Right forelimb (tissue), 1 donor: ENCODE measurements at regions not wholly inside any gene's neighbourhood (a gene's known extent, or its start where the extent isn't known, plus 50 kb on each side); places are given as distances from the start of the nearest gene placed in this dataset.

ENCODE experiments used
- DNase-seq: peaks from one replicate; pipeline ENCODE4 v3.0.0-alpha.2; 2018

DNA sequence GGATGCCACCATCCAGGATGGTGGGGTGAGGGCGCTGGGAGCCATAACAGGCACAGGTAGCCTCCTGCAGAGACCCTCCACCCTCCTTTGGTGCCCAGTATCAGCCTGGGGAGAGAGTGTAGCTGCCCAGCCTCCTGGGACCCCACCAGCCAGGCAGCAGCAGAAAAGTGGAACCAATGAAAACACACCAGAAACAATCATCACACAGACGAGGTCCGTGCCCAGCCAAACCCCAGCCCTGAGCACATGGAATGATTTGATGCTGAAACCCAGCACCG lies 285.1 kb downstream of the PTPRU start:
- no peak for DNase-seq

DNA sequence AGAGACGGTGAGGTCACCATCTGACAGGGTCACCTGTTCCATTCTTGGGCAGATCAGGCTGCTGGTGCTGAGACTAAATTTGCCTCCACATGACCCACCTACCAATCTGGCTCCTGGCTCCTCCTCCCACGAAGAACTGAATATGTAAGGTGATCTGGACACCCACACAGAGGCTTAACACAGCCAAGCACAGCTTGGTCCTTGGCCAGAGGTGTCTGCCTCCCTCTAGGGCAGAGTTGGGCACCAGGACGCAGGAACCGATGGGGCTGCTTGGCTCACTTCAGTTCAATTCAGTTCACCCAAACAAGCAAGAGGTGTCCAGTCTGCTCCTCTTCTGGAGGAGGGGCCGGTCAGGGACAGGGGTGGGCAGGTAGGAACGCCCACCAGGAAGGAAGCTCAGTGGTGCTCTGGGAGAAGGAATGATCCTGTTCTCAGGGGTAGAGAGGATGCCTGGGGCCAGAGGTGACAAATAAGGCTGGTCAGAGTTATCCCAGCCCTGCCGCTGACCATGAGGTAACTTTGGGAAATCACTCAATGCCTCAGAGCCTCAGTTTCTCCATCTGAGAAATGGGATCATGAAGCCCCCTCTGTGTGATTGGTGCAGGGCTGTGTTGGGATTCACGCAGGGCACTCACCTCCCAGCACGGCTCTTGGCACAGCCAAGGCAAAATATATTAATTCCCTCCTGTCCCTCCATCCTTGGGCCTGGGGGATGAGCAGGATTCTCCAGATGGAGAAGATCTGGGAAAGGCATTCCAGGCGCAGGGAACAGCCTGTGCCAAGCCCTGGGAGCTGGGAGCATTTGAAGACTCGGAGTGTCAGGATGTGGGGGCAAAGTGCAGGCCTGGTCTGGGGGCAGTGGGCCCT lies 284.5 kb downstream of the PTPRU start:
- no peak for DNase-seq

DNA sequence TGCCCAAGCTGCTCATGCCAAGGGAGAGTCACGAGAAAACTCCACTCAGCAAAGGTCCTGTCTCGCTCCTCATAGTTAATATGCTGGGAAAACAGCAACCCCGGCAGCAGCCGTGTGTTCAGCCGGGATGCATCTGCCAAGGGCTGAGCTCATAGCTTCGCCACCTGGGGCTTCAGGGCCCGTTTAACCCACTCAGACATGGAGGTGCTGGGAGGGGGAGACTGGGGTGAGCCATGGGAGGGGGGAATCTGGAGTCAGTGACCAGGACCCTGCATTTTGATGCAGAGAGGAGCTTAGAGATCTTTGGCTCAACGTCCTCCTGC lies 283.4 kb downstream of the PTPRU start:
- peak; percentile 48 for DNase-seq

DNA sequence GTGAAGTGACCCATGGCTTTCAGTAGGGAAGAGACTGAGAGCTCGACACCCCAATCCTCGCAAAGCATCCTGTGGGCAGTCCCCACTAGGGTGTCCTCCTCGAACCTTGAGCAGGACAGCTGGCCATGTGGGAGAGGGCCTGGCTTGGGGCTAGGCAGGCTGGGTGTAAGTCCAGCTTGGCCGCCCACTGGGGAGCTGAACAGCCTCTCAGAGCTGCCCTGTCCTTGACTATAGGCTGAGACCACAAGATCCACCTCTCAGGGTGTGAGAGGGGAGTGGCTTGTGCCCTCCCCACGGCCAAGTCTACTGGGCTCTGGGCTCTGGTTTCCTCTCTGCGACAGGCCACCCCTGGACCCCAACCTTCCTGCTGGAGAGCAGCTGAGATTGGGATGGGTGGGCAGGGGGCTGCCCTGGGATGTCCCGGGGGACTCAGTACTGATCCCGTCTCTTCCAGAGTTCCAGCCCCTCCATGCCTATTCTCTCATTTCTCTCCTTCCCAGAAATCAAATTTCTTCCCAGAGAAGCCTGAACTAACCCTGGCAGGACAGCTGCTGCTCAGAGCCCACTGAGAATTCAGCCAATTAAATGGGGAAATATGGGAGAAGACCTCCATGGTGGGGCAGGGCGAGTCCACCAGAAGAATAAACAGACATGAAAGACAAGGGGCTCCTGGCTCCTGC lies 282.9 kb downstream of the PTPRU start:
- DNase-seq: no peak

- no peak for DNase-seq
These were observed 282.0 kb downstream of the PTPRU start for GRCh38 chr1:29518183-29518835.

GRCh38 chr1:29517251-29518086 lies 281.1 kb downstream of the PTPRU start:
- DNase-seq: no peak

- no peak for DNase-seq
These were observed 279.9 kb downstream of the PTPRU start for GRCh38 chr1:29516063-29516820.

DNA sequence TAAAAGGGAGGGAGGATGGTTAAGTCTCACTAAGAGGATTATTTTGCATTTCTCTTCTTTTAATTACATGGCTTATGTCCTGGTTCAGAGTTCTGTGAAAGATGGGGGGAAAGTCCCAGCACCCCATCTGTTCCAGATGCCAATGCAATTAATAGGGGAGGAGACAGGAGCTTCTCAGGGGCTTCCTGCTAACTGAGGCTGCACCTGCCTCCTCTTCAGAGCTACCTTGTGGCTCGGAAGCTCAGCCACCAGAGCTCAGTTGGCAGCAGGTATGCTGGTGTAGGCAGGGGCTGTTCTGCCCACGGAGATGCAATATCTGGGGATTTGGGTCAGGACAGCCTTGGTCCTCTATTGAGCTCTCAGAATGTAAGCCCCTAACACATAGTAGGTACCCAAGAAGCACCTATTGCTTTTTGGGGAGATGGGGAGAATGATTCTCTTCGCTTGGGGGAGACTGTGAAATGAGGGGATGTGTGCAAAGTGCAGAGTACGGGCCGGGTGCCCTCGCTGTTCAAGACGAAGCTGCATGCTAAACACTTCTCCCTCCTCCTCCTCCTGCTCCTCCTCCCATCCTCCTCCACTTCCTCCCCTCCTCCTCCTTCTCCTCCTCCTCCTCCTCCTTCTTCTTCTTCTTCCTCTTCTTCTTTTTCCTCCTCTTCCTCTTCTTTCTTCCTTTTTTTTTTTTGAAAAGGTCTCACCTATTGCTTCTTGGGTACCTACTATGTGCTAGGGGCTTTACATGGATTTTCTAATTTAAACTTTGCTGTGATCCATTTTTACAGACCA lies 279.0 kb downstream of the PTPRU start:
- no peak for DNase-seq

- no peak for DNase-seq
These were observed 278.2 kb downstream of the PTPRU start for GRCh38 chr1:29514361-29515169.

DNA sequence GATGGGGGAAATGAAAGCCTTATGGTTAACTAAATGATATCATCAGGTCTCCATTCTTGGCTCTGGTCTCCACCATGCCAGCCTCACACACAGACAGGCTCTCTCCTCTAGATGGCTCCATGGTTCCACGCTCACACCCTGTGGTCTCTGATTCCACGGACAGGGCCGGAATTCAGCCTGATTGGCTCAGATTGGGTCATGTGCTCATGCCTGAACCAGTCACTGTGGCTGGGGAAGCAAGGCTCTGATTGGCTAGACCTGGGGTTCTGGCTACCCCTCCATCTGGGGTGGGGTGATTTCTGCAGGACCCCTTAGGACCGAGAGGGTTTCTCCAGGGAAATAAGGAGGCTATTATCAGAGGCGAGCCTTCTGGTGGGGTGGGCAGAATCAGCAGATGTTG lies 277.0 kb downstream of the PTPRU start:
- DNase-seq: no peak

DNA sequence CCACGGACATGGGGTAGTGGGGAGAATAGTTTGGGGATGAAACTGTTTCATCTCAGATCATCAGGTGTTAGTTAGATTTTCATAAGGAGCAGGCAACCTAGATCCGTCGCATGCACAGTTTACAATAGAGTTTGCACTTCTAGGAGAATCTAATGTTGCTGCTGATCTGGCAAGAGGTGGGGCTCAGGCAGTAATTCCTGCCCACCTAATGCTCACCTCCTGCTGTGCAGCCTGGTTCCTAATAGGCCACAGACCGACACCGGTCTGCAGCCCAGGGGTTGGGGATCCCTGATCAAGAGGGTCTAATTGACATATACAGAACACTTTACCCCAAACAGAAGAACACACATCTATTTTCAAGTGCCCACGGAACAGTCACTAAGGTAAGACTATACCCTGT lies 275.1 kb downstream of the PTPRU start:
- no peak for DNase-seq

- DNase-seq: no peak
These were observed 272.3 kb downstream of the PTPRU start for GRCh38 chr1:29508458-29509107.

- no peak for DNase-seq
These were observed 270.4 kb downstream of the PTPRU start for GRCh38 chr1:29506678-29507225.

GRCh38 chr1:29505532-29506220 lies 269.4 kb downstream of the PTPRU start:
- no peak for DNase-seq

DNA sequence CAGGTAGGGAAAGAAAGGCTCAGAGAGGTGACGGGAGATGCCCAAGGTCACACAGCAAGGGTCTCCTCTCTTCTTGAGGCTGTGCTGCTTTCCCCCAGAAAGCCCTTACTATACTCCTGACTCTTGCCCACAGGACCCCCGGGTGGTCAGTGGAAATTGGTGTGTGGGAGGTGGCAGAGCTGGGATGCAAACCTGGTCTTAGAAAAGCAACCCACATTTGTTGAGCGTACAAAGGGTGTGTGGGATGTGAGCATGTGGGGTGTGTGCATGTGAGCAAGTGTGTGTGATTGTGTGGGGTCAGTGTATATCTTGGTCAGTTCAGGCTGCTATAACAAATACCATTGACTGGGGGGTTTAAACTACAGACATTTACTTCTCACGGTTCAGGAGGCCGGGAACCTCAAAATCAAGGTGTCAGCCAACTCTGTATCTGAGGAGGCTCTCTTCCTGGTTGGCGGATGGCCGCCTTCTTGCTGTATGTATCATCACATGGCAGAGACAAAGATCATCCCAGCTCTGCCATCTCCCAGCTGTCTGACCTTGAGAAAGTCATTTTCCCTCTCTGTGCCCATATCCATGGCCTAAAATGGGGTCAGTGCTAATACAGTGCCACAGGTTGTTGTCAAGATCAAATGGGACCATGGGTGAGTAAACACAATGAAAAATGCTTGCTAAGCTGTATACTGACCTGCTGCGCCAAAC lies 268.5 kb downstream of the PTPRU start:
- DNase-seq: no peak

DNA sequence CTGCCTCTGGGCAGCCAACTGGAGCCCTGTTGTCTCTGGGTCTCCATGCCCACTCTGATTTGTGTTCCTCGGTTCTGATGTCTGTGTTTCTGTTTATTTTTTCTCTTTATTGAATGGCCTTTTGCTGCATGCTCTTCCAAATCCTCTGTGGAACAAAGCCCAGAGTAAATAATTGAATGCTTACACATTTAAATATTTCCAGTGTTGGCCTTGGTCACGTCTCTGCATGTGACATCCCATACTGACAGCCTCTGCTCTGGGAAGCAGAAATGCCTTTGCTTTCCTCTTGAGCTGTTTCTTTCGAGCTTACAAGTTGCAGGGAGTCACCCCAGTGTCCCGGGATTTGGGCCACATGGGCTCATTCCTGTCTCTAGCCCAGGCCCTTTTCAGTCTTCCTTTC lies 267.9 kb downstream of the PTPRU start:
- no peak for DNase-seq

DNA sequence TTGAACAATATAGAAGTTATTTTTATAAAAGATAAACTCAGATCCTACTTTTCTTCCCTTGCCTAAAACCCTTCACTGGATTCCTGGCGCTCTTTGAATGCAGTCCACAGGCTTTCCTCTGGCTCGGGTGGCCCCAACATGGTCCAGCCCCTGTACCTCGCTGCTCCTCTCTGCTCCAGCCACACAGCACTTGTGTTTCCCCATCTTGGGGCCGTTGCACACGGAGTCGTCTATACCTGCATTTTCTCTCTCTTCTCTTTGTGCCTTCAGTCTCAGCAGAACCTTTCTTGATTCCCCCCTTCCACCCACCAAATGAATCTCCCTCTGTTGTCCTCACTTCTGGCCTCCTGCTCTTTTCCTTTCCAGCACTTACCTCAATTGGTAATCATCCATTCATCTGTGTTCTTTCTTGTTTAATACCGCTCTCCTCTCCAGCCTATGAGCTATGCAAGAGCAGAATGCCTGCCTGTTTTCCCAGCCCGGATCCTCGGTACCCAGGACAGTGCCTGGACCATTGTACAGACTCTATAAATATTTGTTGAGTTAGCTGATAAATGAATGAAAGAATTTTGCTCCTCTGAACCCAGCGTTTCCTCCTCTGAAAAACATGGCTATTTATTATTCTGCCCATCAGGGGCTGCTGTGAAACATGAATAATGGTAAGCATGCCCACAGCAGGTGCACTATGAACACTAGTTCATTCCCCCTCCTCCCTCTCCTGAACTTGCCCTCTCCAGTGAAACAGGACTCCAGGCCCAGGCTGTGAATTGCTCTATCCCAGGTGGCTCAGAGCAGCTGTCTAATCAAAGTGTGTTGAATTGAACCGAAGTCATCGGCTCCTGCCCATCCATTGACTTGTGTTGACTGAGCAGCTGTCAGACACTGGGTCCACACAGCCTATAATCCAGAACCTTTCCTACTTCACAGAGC lies 266.9 kb downstream of the PTPRU start:
- DNase-seq: no peak
